COLO829 (cell line): ENCODE measurements at regions not wholly inside any gene's neighbourhood (a gene's known extent, or its start where the extent isn't known, plus 50 kb on each side); places are given as distances from the start of the nearest gene placed in this dataset.
"Not testable (repeated sequence)": the region's sequence is repeated elsewhere in the genome, so short reads cannot be mapped to it uniquely, and the experiment has no call there.

Experiments used
- DNase-seq: peaks from one replicate; pipeline ENCODE4 v3.0.0; 2012; ENCODE audit warnings: low spot score

- not testable (repeated sequence) for DNase-seq
Observed at GRCh38 chr6:26720663-26721218, 61.2 kb upstream of the ZNF322 start.

- not testable (repeated sequence) for DNase-seq
Observed at GRCh38 chr6:26730019-26730766, 70.6 kb upstream of the ZNF322 start.

DNA sequence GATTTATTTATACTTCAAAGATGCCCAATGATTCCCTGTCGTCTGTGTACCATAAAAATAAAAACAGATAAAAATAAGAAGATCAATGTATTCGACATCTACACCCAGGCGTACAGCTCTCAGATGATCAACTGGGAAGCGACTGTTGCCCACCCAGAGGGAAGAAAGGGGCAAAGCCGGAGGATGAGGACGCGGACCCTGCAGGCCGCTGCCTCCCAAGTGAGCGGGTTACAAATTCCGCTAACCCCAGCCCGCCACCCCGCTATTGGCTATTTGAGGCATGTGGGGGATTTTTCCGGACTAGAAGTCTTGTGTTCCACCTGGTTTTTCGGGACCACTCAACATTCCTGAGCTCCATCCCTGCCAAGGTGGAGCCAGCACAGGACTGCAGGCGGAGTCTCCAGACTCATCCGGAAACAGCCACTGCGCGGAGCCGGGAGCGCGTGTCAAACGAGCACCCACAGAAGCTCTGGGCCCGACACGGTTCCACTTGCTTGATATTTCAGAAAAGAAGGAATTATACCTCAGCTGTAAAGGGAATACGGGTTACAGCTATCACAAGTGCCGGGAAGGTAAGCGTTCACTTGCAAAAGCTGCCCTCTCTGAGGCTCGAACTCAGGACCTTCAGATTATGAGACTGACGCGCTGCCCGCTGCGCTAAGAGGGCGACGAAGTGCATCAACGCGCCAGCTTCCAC lies 75.4 kb upstream of the ZNF322 start:
- not testable (repeated sequence) for DNase-seq

DNA sequence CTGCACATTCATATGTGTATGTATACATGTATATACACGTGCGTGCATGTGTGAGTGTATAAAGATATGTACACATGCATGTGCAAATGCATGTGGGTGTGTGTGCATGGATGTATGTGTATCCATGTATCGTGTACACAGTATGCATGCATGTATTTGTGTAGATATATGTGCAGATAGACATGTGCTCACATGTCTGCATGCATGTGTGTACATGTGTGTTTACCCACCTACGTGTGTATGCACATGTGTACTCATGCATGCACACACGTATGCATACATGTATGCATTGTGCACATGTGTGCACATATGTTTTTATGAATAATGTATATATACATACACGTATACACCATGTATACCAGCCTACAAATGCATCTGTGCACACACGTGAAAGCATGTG lies 80.3 kb upstream of the ZNF322 start:
- DNase-seq, result no peak

- peak; percentile 94 for DNase-seq
Observed at GRCh38 chr6:26743157-26743821, 83.7 kb upstream of the ZNF322 start.

GRCh38 chr6:26743941-26744699 lies 84.6 kb upstream of the ZNF322 start:
- DNase-seq, result no peak

DNA sequence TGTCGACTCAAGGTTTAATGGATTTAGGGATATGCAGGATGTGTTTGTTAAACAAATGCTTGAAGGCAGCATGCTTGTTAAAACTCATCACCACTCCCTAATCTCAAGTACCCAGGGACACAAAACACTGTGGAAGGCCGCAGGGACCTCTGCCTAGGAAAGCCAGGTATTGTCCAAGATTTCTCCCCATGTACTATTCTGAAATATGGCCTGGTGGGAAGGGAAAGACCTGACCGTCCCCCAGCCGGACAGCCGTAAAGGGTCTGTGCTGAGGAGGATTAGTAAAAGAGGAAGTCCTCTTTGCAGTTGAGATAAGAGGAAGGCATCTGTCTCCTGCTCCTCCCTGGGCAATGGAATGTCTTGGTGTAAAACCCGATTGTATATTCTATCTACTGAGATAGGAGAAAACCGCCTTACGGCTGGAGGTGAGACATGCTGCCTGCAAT lies 85.3 kb upstream of the ZNF322 start:
- not testable (repeated sequence) for DNase-seq

- not testable (repeated sequence) for DNase-seq
Observed at GRCh38 chr6:26745964-26746363, 86.4 kb upstream of the ZNF322 start.

- not testable (repeated sequence) for DNase-seq
Observed at GRCh38 chr6:26749126-26749758, 89.7 kb upstream of the ZNF322 start.

DNA sequence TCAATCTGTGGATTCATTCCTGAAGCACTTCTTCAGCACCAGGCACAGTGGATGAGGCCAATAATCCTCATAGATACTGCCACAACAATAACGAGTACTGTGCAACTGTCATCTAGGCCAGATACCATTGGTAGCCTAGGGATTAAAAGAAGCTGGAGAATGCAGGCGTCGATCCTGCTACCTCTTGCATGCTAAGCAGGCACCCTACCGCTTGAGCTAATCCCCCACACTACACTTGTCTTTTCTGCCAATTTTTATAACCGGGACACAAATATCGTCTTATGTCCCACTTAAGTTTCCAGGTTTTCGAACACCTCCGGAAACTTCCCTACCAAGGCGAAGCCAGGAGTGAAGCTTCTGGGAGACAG lies 90.2 kb upstream of the ZNF322 start:
- DNase-seq, result not testable (repeated sequence)

- DNase-seq, result no peak
Observed at GRCh38 chr6:26754212-26754611, 94.7 kb upstream of the ZNF322 start.

- DNase-seq, result not testable (repeated sequence)
Observed at GRCh38 chr6:26754801-26755200, 95.3 kb upstream of the ZNF322 start.

DNA sequence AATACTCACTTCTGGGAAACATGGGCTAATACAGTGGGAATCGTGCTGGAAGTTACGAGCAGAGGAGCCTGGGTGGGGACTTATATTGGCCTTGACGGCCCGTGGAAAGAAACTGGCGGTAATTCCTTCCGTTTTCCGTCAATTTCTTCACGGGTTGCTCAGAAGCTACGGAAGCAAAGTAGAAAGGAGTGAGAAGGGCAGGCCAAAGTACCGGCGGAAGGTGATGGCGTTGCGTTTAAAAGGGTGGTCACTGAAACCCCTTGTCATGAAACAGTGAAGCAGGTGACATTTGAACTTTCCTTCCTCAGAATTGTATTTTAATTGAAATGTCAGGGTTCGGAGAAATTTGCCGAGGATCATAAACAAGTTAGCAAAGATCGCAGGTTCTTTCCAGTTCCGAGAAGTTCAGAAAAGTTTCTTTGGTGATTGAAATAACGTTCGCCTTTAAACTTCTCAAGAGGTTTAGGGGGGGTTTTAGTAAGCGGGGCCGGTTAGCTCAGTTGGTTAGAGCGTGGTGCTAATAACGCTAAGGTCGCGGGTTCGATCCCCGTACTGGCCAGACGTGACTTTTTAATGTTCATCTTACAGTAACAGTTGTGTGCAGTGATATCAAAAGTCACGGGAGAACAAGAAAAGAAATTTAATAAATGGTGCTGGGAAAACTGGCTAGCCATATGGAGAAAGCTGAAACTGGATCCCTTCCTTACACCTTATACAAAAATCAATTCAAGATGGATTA lies 96.7 kb upstream of the ZNF322 start:
- not testable (repeated sequence) for DNase-seq

- DNase-seq, result not testable (repeated sequence)
Observed at GRCh38 chr6:26766203-26766902, 106.8 kb upstream of the ZNF322 start.

DNA sequence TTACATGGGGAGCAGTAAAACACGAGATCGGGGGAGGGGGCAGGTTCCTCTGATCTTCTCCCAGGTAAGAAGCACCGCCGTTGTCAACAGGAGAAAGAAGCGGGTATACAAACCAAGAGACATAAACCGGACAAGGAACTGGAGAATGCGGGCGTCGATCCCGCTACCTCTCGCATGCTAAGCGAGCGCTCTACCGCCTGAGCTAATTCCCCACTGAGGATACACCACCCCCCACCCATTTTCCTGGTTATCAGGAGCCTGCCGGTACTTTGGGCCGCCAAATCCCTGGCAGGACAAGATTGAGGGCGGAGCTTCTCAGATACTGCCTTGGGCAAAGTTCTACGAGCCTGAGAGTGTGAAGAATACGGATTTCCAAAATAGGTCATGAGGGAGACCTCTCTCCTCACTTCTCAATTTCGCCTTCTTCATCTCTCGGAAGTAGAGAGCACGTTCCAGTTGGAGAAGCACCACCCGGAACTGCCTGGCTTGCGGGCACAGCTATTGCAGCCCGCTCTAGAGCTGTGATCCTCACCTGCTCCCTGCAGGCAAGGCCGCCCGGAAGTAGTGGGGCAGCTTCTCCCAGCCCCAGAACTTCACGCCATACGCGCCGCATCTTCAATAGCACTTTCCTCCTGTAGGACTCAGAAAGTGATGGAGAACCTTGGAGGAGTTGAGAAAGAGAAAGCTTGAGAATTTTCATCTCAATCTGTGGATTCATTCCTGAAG lies 111.6 kb upstream of the ZNF322 start:
- not testable (repeated sequence) for DNase-seq

- not testable (repeated sequence) for DNase-seq
Observed at GRCh38 chr6:26773414-26773813, 113.9 kb upstream of the ZNF322 start.

DNA sequence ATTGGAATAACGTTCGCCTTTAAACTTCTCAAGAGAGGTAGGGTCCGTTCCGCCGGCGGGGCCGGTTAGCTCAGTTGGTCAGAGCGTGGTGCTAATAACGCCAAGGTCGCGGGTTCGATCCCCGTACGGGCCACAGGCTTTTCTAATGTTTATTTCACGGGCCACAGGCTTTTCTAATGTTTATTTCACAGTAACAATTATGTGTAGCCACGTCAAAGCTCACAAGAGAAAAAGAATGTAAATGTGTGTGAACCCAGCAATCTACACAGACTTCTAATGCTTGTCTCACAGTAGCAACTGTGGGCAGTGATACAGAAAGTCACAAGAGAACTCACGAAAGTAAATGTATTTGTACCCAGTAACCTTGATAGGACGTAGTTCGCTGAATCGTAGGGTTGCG lies 121.0 kb upstream of the ZNF322 start:
- DNase-seq, result not testable (repeated sequence)

DNA sequence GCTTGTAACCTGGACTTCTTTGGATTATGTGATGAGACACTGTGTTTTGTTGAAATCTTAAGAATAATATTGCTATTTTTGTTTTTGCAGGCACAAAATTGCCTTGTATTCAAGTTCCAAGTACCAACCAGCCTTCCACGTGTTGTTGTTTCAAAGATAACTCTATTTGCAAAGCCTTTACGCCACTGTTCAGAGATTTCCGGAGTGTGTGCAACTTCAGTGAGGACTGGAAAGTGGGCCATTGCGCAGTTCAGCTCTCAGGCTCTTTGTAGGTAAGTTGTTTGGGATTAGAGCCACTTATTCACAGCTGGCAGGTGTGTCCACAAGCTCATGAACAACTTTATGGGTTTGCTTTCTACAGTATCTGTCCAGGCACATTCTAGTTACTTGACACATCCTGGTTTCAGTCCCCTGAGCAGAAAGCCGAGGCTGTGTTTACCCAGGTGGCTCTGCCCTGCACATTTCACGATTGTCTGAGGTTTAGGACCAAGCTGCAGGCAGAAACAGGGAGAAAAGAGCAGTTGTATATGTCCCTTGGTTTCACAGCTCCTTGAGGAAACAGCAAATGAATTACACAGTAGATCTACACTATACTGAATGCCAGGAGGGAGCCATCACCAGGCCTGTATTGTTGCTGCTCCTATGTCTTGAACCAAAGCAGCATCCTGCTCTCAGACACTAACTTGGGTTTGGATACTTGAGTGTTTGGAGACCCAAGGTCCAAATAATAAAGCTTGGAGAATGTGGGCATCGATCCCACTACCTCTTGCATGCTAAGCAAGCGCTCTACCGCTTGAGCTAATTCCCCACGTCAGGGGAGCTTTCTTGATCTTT lies 136.1 kb upstream of the ZNF322 start:
- DNase-seq, result not testable (repeated sequence)
